Right ventricle myocardium superior (tissue), 1 donor: ENCODE measurements at regions not wholly inside any gene's neighbourhood (a gene's known extent, or its start where the extent isn't known, plus 50 kb on each side); places are given as distances from the start of the nearest gene placed in this dataset.
"Not testable (repeated sequence)": the region's sequence is repeated elsewhere in the genome, so short reads cannot be mapped to it uniquely, and the experiment has no call there.

ENCODE experiments used
- ATAC-seq: fragments of 200-7000 bp; cut with Tn5 transposase; one replicate; pipeline ENCODE4 v1.9.1; 2020; ENCODE audit warnings: mild to moderate bottlenecking; ENCODE audit not compliant: poor library complexity
- DNase-seq: peaks from one replicate; pipeline ENCODE4 v3.0.0-alpha.2; 2020
- intact Hi-C: fragments of 100-400 bp; cut with DNase I; formaldehyde crosslinking; loops from one replicate; pipeline ENCODE4 v1.11.2; 2022
- donor health status: DM: no; HTN: yes; CAD: no; lungs with severe emphysema.

DNA sequence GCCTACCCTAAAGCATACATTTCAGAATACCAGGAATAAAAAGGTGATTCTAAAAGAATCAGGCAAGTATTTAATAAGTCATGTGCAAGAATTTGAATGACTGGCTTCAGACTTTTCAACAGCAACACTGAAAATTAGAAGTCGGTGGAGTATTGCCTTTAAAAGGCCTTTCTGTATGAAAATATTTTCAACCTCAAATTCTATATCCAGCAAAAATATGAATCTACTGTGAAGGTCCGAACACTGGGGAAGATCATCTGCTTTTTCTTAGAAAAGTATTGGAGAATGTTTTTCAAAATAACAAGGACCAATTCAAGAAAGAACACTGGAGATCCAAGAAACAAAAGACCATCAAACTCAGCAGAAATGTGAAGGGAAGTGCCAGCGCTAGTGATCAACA, 459.5 kb upstream of the KLF12 start:
- intact Hi-C loops = no loop called here

DNA sequence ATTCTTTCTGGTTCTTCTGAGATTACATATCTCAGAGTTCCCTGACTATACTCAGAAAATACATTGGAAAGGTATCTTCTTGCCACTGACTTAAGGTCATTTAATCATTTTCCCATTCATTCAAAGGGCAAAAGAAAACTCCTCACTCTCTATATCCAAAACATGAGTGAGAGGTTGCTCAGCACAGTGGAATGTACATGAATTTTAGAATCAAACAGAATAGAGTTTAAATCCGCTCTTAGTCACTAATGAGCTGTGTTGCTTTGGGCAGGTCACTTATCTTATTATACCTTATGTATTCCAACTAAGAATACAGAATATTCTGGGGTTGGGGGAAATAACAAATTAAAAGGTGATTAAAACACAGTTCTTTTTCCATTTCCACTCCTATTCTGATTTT, 452.6 kb upstream of the KLF12 start:
- intact Hi-C loops = no loop called here
- DNase-seq = no peak
- no peak for ATAC-seq

More for the DNA sequence above, 459.5 kb upstream of the KLF12 start:
- ATAC-seq (no peak), DNase-seq (no peak)

- ATAC-seq (no peak), DNase-seq (no peak)
- intact Hi-C loops = no loop called here
Observed at GRCh38 chr13:74576420-74576819, 442.2 kb upstream of the KLF12 start.

DNA sequence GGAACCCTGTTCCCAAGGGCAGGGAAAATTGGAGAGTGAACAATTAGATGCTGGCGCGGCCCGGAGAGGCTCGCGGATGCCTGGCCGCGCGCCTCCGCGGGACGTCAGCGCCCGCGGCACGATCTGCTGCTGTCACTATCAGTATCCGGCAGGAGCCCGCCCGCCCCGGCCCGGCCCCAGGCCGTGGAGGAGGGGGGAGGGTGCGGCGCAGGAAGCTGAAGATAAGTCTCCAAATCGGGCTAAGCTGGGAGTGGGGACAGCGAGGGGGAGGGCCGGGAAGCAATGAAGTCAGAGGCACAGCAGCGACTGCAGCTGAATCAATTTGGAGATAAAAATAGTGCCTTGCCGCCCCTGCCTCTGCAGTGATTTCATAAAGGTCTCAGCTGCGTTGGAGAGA, 441.5 kb upstream of the KLF12 start:
- DNase-seq (peak; percentile 91), ATAC-seq (peak; percentile 97)
- intact Hi-C loops = no loop called here

GRCh38 chr13:74574964-74575728, 440.9 kb upstream of the KLF12 start:
- intact Hi-C loops = no loop called here
- no peak for ATAC-seq
- DNase-seq = no peak

GRCh38 chr13:74573654-74574053, 439.4 kb upstream of the KLF12 start:
- DNase-seq (no peak), ATAC-seq (no peak)
- intact Hi-C loops = no loop called here

- intact Hi-C loops = no loop called here
- ATAC-seq = no peak
- no peak for DNase-seq
Observed at GRCh38 chr13:74571811-74572210, 437.6 kb upstream of the KLF12 start.

DNA sequence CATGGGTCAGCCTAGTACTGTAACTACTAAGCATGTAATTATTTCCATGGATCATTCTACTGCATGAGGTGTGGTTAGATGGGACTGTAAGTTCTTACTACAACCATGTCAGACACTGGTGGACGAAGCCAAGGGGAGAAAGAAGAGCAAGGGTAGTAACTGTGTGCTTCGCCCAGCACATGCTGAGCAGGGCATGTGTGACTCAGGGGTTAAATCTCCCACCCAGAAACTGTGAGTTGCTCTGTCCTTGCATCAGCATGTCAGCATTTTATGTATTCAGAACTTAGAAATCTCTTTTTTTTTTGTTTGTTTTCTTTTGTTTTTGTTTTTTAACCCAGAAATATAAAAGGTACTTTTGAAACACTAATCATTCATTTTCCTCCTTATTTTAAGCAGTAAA, 436.6 kb upstream of the KLF12 start:
- DNase-seq (no peak), ATAC-seq (no peak)
- intact Hi-C loops = no loop called here

GRCh38 chr13:74570046-74570445, 435.8 kb upstream of the KLF12 start:
- ATAC-seq = no peak
- DNase-seq = no peak
- intact Hi-C loops = no loop called here

DNA sequence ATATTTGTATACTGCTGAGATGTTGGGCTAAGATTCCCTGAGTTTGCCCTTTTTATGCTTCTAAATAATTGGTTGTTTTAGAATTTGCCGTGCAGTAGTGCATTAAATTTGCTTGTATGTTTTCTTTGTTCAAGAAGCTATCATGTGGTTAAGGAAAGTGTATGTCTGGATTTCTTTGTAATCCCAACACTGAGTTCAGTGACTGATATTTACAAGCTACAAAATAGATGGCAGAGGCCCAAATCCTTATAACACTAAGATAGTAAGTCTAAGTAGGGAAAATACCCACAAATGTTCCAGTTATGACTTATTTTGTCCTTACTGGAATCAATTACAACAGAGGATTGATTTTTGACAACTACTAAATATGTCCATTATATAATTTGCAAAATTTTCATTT, 435.0 kb upstream of the KLF12 start:
- intact Hi-C loops = no loop called here
- DNase-seq (no peak), ATAC-seq (no peak)

DNA sequence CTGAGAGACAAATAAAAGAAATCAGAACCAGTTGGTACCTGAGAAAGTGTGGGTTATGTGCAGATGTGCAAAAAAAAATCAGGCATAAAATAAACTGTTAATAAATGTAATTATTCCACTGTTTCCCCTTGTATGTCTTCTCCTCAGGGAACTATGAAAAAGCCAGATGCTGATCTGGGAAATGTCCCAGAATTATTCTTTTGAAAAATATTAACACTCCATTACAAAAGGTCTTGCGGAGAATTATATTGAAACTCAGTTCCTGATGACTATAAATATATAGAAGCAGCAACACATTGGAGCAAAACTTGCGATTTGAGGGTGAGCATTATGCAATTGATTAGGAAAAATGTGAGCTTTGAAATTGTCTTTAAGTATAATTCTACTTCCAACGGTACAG, 433.3 kb upstream of the KLF12 start:
- no peak for DNase-seq
- intact Hi-C loops = no loop called here

DNA sequence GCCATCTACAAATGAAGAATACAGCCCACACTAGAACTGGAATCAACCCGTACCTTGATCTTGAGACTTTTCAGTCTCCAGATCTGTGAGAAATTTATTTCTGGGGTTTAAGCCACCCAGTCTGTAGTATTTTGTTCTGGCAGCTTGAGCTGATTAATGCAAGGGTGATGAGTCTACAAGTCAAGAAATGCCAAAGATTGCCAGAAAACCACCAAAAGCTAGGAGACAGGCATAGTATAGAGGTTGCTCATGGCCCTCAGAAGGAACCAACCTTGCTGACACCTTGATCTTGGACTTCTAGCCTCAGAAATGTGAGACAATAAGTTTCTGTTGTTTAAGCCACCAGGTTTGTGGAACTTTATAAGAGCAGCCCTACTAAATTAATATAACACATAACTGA, 428.2 kb upstream of the KLF12 start:
- intact Hi-C loops = no loop called here
- ATAC-seq = no peak
- no peak for DNase-seq

More for the DNA sequence above, 433.3 kb upstream of the KLF12 start:
- ATAC-seq = no peak

DNA sequence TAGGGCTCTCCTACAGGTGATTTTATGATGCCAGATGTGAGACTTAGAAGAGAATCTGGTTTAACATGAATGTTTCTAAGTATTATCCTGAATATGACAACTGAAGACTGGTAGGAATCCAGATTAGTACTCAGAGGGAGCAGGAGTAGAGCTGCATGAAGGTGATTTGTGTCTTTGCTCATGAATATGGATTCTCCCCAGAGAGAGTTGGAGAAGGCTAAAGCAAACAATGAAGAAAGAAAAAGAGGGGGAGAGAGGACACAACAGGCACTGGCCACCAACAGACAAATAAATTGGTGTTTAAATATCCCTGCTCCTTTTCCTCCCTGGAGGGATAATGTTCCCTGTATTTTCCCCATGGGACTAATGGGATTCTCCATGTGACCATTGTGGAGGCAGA, 427.0 kb upstream of the KLF12 start:
- no peak for ATAC-seq
- intact Hi-C loops = no loop called here

DNA sequence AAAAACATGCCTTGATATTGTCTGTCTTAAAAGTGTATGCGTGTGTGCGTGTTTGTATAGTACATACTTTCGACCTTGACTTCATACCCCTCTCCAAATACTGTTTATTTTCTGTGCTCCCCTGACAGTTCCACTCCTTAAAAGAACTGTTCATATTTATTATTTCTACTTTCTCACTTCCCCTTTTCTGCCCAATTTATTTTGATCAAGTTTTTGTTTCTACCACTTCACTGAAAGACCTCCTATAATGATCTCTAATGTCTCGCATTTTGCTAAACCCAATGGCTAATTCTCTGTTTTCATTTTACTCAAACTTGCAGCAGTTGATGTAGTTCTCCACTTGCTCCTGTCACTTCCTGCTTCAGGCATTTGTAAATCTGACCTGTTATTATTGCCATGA, 426.1 kb upstream of the KLF12 start:
- ATAC-seq = no peak
- no peak for DNase-seq
- intact Hi-C loops = no loop called here

More for the DNA sequence above, 427.0 kb upstream of the KLF12 start:
- no peak for DNase-seq

DNA sequence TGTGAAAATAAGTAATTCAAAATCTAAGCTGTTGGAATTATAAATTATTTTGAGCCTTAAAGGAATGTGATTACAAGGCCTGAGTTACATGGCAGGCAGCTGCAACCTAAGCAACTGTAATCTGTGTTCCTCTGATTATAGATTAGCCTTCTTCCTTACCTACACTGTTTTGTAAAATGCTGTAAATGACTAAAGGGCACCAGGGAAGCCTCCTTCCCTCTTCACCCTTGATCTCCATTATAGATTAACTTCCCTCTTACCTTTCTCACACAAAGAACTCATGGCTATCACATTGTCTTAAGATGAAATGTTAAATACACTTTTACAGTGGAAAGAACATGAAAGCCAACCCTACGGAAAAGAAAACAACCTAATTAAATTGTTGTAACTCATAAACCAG, 423.7 kb upstream of the KLF12 start:
- DNase-seq (no peak), ATAC-seq (no peak)
- intact Hi-C loops = no loop called here

DNA sequence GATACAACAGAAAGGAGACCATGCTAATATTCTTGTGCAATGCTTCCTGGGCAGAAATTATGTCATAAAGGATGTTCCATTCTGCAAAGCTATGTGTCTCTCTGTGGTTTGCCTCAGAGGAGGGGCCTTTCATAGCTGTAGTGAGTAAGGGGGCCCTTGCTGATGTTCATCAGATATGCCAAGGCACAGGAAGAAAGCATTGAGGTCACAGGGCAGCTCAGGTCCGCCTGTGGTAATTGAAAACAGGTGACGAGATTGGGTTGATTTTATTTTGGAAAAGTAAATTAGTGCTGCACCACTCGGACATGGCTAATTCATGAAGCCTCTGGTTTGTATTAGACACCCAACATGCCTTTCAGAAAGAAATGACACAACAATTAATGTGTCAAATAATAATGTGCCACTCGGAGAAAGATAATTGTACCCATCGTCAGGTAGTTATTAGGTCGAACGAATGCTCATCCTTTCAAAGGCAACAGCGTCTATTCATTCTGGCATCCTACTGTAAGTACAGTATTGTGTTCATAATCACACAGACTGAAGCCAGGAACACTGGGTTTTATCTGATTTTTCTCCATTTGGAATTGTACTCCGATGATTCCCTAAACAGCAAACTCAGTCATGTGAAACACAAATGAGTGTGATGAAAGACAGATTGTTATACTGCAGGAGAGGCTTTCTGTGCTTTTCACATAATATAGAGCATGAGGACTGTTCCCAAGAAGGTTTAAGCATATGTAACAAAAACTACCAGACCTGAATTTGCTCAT, 421.6 kb upstream of the KLF12 start:
- DNase-seq (no peak), ATAC-seq (no peak)
- intact Hi-C loops = no loop called here

DNA sequence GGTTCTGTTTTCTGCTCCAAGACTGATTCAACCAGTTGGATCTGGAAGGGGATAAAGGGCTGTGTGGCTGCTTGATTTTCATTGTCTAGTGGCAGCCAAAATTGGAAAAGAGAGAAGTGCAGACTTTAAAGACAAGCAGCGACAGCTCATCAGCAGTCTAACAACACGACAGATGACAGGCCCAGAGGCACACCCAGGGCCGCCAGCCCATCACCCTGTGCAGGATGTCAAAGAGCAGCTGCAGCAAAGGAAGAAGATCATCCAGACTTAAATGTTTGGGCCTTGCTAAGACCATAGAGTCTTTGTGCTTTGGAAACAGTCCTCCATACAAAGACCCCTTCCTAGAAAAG, 421.0 kb upstream of the KLF12 start:
- intact Hi-C loops = no loop called here
- no peak for DNase-seq
- ATAC-seq = no peak

DNA sequence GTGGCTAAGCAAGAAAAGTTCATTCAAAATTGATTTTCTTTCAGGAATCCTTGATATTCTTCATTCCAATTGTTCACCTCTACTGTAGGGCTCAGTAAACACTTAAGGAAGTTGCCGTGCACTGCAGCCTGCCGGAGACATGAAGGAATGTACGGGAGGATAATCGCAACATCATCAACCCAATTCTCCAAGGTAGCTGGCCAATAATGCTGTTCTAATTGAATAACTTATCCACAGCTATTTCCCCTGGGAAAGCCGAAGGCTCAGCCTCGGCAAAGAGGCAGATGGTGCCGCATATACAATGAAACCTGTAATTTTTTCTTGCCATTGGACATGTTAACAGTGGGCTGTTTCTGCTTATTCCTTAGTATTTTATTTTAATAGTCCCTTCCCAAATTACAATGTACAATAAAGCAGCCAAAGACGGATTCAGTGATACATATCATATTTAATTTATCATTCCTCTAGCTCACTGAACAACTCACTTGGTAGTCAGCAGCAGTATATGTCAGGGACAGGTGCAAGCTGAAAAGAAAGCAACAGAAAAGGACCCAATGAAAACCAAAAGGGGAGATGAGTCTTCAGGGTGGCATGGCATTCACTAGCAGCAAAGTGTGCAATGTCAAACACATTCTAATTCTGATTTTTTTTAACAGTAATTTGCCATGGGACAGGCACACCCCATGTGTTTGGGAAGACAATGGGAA, 420.5 kb upstream of the KLF12 start:
- ATAC-seq = no peak
- DNase-seq = no peak
- intact Hi-C loops = no loop called here

- no peak for ATAC-seq
Observed at GRCh38 chr13:74550039-74550438, 415.8 kb upstream of the KLF12 start.

GRCh38 chr13:74536649-74537048, 402.4 kb upstream of the KLF12 start:
- ATAC-seq, intact Hi-C loops, DNase-seq: not testable (repeated sequence)

More at GRCh38 chr13:74550039-74550438, 415.8 kb upstream of the KLF12 start:
- no peak for DNase-seq
- intact Hi-C loops = no loop called here
